Activated CD4-positive, alpha-beta T cell treated with anti-CD3 and anti-CD28 coated beads for 36 hours (primary cell): ENCODE measurements at regions not wholly inside any gene's neighbourhood (a gene's known extent, or its start where the extent isn't known, plus 50 kb on each side); places are given as distances from the start of the nearest gene placed in this dataset.
"Not testable (repeated sequence)": the region's sequence is repeated elsewhere in the genome, so short reads cannot be mapped to it uniquely, and the experiment has no call there.

Experiments
- ATAC-seq: fragments of 200-7000 bp; cut with Tn5 transposase; one replicate; pipeline ENCODE4 v1.10.0; 2021; ENCODE audit warnings: mild to moderate bottlenecking, moderate library complexity
- CTCF ChIA-PET: fragments of 350-600 bp; sonication (Branson Sonifier 250); formaldehyde crosslinking; loops from one replicate; lab custom pipeline; 2021; ENCODE audit warnings: antibody characterized with exemption; lab: Charles Lee
- POLR2A ChIA-PET: fragments of 350-600 bp; sonication (Branson Sonifier 250); formaldehyde crosslinking; loops from one replicate; lab custom pipeline; 2021; ENCODE audit warnings: antibody characterized with exemption, inconsistent platforms; lab: Charles Lee
- DNase-seq: peaks from one replicate; pipeline ENCODE4 v3.0.0-alpha.2; 2020
- H3K27ac Mint-ChIP-seq: one replicate; pipeline ENCODE4 v1.8.0; 2021; ENCODE audit warnings: mixed read lengths
- H3K27me3 Mint-ChIP-seq: one replicate; pipeline ENCODE4 v1.8.0; 2021; ENCODE audit warnings: mixed read lengths
- H3K36me3 Mint-ChIP-seq: one replicate; pipeline ENCODE4 v1.8.0; 2021; ENCODE audit warnings: low read depth, mixed read lengths
- H3K4me1 Mint-ChIP-seq: one replicate; pipeline ENCODE4 v1.8.0; 2021; ENCODE audit warnings: mixed read lengths
- H3K4me3 Mint-ChIP-seq: one replicate; pipeline ENCODE4 v1.8.0; 2021; ENCODE audit warnings: mild to moderate bottlenecking, moderate library complexity, mixed read lengths
- H3K9me3 Mint-ChIP-seq: one replicate; pipeline ENCODE4 v1.8.0; 2021; ENCODE audit warnings: low read depth, mixed read lengths
- intact Hi-C, 2 experiments: fragments of 100-400 bp; cut with DNase I in 1 of 2; cut with micrococcal nuclease in 1 of 2; formaldehyde crosslinking; loops; one replicate each; pipeline versions ENCODE4 v1.14.2 to v1.15.1; 2022 to 2024; cut with DNase I, micrococcal nuclease

DNA sequence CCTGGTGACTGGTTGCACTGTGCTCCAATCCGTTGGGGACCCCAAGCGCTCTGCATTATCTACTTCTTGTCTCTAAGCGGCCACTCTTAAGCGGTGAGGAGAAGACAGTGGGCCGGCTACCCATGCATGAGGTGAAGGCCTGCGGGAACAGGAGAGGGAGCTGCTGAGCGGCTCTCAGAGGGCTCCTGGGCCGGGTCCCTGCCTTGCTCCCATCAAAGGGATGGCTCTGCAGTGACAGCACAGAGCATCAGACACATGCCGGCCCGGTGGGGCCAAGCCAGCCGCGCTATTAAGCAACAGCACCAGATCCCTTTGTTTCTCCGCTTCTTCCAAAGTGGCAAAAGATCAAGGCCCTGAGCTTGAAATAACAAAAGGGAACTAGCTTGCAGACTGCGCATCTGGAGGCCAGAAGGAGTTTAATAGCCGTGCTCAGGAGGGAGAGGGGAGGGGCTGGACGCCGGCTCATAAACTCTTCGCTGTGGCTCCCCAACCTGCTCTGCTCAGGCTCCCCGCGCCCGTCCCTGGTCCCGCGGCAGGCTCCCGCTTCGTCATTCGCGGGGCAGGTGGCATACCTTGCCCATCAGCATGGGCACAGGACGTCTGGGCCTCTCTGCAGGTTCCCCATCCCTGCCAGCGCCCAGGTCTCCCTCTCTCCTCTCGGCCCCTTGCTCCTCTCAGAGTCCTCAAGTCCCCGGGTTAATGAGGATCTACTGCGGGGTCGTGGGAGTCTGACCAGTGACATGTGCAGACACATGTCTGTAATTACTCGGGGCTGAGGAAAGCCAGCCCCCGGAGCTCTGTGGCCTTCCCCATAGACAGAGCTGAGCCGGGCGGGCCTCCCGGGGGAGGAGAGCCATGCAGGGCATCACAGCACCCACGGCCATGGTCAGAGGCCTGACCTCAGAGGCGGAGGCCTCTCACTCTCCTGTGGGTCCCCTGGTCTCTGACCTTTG lies 96.7 kb downstream of the ASB1 start:
- Mint-ChIP-seq H3K36me3 (no peaks in the 10 kb centered on the region), H3K27ac (no peak overlapping the region), H3K9me3 (no peaks in the 10 kb centered on the region), H3K4me3 (no peak overlapping the region), H3K4me1 (no peaks in the 10 kb centered on the region), H3K27me3 (peaks cover 15% of the 10 kb centered on the region)
- CTCF ChIA-PET, result no interaction called here
- no peak for DNase-seq
- POLR2A ChIA-PET, result interaction anchor here (0.6 kb wide), 1 partner anchor 35 kb away, joined by 3 read pairs; no protein-coding TSS in a partner anchor
- no peak for ATAC-seq
- intact Hi-C loops, result no loop called here

- Mint-ChIP-seq H3K4me3 (no peak overlapping the region), H3K9me3 (no peaks in the 10 kb centered on the region), H3K36me3 (no peaks in the 10 kb centered on the region), H3K27ac (no peak overlapping the region), H3K4me1 (no peaks in the 10 kb centered on the region), H3K27me3 (peaks cover 15% of the 10 kb centered on the region)
- intact Hi-C loops, result no loop called here
- ChIA-PET CTCF (interaction anchor here (0.7 kb wide), 1 partner anchor 446 kb away, joined by 3 read pairs; no protein-coding TSS in a partner anchor), POLR2A (interaction anchor here (0.6 kb wide), 1 partner anchor 34 kb away, joined by 3 read pairs; no protein-coding TSS in a partner anchor)
- ATAC-seq (no peak), DNase-seq (no peak)
These were observed 97.8 kb downstream of the ASB1 start for GRCh38 chr2:238524426-238524983.

- no peaks in the 10 kb centered on the region for H3K36me3 Mint-ChIP-seq
- H3K27ac Mint-ChIP-seq, result no peak overlapping the region
- no peak overlapping the region for H3K4me3 Mint-ChIP-seq
- no peak for ATAC-seq
- DNase-seq, result no peak
- ChIA-PET CTCF (no interaction called here), POLR2A (no interaction called here)
- no peaks in the 10 kb centered on the region for H3K4me1 Mint-ChIP-seq
- peaks cover 15% of the 10 kb centered on the region for H3K27me3 Mint-ChIP-seq
- intact Hi-C loops, result no loop called here
- peaks cover 6% of the 10 kb centered on the region for H3K9me3 Mint-ChIP-seq
These were observed 99.3 kb downstream of the ASB1 start for GRCh38 chr2:238525990-238526389.

GRCh38 chr2:238527565-238527964 lies 100.8 kb downstream of the ASB1 start:
- ChIA-PET POLR2A (no interaction called here), CTCF (no interaction called here)
- ATAC-seq (no peak), DNase-seq (no peak)
- Mint-ChIP-seq H3K27ac (no peak overlapping the region), H3K27me3 (peaks cover 16% of the 10 kb centered on the region), H3K4me3 (no peak overlapping the region), H3K9me3 (peaks cover 19% of the 10 kb centered on the region), H3K4me1 (no peaks in the 10 kb centered on the region), H3K36me3 (peaks cover 4% of the 10 kb centered on the region)
- intact Hi-C loops, result no loop called here

DNA sequence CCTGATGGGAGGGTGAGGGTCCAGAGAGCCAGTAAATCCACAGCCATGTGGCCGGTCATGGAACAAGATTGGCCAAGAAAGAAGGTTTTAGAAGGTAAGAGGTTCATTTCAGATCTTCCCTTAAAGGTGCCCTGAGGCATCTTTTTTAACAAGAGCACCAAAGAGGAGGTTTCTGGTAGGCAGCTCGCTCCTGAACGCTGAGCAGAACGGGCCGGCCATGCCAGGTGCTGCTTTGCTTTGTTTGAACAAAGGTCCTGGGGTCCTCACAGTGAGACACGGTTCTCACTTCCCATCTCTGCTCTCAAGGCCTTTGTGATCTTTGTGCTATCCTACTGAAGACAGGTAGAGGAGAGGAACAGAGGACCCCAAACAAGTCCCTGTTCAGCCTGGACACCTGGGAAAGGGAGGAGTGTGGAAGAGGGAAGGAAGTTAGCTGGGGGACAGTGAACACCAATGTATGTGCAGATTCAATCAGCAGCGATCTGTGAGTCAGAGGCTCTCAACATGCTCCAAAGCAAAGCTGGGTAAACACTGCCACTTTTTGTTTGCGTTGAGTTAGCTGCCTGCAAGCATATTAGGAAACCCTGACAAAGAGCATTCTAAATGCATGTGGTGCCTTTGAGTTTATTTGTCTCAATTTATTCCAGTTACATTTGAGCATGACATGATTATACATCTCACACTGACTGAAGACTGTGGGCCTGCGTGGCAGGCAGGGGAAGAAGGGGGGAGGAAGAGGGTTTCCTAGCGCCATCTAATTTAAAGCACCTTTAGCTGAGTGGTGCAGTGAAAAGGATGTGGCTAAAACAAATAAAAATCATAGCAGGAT lies 102.4 kb downstream of the ASB1 start:
- Mint-ChIP-seq H3K36me3 (peaks cover 4% of the 10 kb centered on the region), H3K4me3 (no peak overlapping the region), H3K4me1 (no peaks in the 10 kb centered on the region), H3K27ac (no peak overlapping the region), H3K27me3 (peaks cover 15% of the 10 kb centered on the region), H3K9me3 (peaks cover 21% of the 10 kb centered on the region)
- no peak for ATAC-seq
- POLR2A ChIA-PET, result no interaction called here
- no peak for DNase-seq
- intact Hi-C loops, result no loop called here
- CTCF ChIA-PET, result no interaction called here

DNA sequence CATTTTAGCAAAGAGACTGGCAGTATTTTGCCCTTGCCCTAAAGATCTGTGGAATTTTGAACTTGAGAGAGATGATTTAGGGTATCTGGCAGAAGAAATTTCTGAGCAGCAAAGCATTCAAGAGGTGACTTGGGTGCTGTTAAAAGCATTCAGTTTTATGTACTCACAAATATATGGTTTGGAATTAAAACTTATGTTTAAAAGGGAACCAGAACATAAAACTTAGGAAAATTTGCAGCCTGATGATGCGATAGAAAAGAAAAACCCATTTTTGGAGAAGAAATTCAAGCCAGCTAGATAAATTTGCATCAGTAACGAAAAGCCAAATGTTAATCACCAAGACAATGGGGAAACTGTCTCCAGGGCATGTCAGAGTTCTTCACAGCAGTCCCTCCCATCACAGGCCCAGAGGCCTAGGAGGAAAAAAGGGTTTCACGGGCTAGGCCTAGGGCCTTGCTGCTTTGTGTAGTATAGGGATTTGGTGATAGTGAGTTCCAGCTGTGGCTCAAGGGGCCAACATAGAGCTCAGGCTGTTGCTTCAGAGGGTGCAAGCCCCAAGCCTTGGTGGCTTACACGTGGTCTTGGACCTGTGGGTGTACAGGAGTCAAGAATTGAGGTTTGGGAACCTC lies 104.4 kb downstream of the ASB1 start:
- H3K36me3 Mint-ChIP-seq, POLR2A ChIA-PET, DNase-seq, intact Hi-C loops, H3K27ac Mint-ChIP-seq, CTCF ChIA-PET, H3K4me1 Mint-ChIP-seq, H3K4me3 Mint-ChIP-seq, ATAC-seq: not testable (repeated sequence)
- Mint-ChIP-seq H3K27me3 (peaks cover 12% of the 10 kb centered on the region), H3K9me3 (peaks cover 21% of the 10 kb centered on the region)

GRCh38 chr2:238543732-238544131 lies 117.0 kb downstream of the ASB1 start:
- H3K9me3 Mint-ChIP-seq, intact Hi-C loops, H3K4me1 Mint-ChIP-seq, H3K36me3 Mint-ChIP-seq, POLR2A ChIA-PET, H3K4me3 Mint-ChIP-seq, H3K27ac Mint-ChIP-seq, DNase-seq, ATAC-seq, CTCF ChIA-PET: not testable (repeated sequence)
- H3K27me3 Mint-ChIP-seq, result peaks cover 33% of the 10 kb centered on the region

DNA sequence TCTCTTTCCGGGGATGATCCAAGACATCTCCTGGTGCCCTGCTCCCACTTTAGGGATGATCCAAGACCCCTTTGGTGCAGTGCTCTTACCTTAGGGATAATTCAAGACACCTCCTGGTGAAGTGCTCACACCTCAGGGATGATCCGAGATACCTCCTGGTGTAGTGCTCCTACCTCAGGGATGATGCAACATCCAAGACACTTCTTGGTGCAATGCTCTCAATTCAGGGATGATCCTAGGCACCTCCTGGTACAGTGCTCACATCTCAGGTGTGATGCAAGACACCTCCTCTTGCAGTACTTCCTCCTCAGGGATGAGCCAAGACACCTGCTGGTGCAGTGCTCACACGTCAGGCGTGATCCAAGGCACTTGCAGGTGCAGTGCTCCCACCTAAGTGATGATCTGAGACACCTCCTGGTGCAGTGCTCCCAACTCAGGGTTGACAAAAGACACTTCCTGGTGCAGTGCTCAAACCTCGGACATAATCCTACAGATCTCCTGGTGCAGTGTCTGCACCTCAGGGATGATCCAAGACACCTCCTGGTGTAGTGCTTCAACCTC lies 122.3 kb downstream of the ASB1 start:
- POLR2A ChIA-PET, result no interaction called here
- DNase-seq (no peak), ATAC-seq (no peak)
- intact Hi-C loops, result no loop called here
- CTCF ChIA-PET, result no interaction called here
- peaks cover 9% of the 10 kb centered on the region for H3K9me3 Mint-ChIP-seq
- H3K36me3 Mint-ChIP-seq, result no peaks in the 10 kb centered on the region
- H3K27me3 Mint-ChIP-seq, result peaks cover 26% of the 10 kb centered on the region
- H3K4me1 Mint-ChIP-seq, result no peaks in the 10 kb centered on the region
- no peak overlapping the region for H3K27ac Mint-ChIP-seq
- no peak overlapping the region for H3K4me3 Mint-ChIP-seq

DNA sequence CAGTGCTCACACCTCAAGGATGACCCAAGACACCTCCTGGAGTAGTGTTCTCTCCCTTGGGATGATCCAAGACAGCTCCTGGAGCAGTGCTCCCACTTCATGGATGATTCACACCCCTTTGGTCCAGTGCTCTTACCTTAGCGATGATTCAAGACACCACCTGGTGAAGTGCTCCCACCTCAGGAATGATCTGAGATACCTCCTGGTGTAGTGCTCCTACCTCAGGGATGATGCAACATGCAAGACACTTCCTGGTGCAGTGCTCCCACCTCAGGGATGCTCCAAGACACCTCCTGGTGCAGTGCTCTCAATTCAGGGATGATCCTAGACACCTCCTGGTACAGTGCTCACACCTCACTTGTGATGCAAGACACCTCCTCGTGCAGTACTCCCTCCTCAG lies 123.1 kb downstream of the ASB1 start:
- POLR2A ChIA-PET, result no interaction called here
- H3K4me1 Mint-ChIP-seq, result no peaks in the 10 kb centered on the region
- no peak for ATAC-seq

GRCh38 chr2:238551091-238551490 lies 124.4 kb downstream of the ASB1 start:
- H3K27me3 Mint-ChIP-seq, result peaks cover 18% of the 10 kb centered on the region
- DNase-seq, result no peak
- H3K4me3 Mint-ChIP-seq, result no peak overlapping the region
- intact Hi-C loops, result no loop called here
- no peaks in the 10 kb centered on the region for H3K4me1 Mint-ChIP-seq
- peaks cover 7% of the 10 kb centered on the region for H3K9me3 Mint-ChIP-seq
- CTCF ChIA-PET, result no interaction called here
- ATAC-seq, result no peak
- no peak overlapping the region for H3K27ac Mint-ChIP-seq
- no peaks in the 10 kb centered on the region for H3K36me3 Mint-ChIP-seq
- POLR2A ChIA-PET, result no interaction called here

More for the DNA sequence above, 123.1 kb downstream of the ASB1 start:
- intact Hi-C loops, result no loop called here
- Mint-ChIP-seq H3K36me3 (no peaks in the 10 kb centered on the region), H3K9me3 (peaks cover 9% of the 10 kb centered on the region), H3K27me3 (peaks cover 19% of the 10 kb centered on the region), H3K27ac (no peak overlapping the region), H3K4me3 (no peak overlapping the region)
- CTCF ChIA-PET, result no interaction called here
- no peak for DNase-seq

DNA sequence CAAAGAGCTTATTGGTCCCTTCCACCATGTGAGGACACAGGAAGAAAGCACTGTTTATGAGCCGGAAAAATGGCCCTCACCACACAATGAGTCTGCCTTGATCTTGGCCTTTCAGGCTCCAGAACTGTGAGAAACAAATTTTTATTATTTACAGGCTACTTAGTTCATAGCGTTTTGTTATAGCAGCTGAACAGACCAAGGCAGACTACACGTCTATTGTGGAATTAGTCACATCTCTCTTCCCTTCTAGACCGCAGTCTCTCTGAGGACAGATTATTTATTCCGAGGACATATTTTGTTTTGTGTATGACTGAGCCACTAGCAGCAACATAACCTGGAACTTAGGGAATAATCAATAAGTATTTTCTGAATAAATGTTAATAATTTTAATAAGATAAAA lies 125.5 kb downstream of the ASB1 start:
- no peak overlapping the region for H3K27ac Mint-ChIP-seq
- DNase-seq (no peak), ATAC-seq (no peak)
- no peaks in the 10 kb centered on the region for H3K4me1 Mint-ChIP-seq
- no peak overlapping the region for H3K4me3 Mint-ChIP-seq
- H3K9me3 Mint-ChIP-seq, result peaks cover 5% of the 10 kb centered on the region
- ChIA-PET CTCF (no interaction called here), POLR2A (no interaction called here)
- H3K27me3 Mint-ChIP-seq, result peaks cover 15% of the 10 kb centered on the region
- no peaks in the 10 kb centered on the region for H3K36me3 Mint-ChIP-seq
- intact Hi-C loops, result no loop called here
